HEK293T (cell line): ENCODE measurements at regions not wholly inside any gene's neighbourhood (a gene's known extent, or its start where the extent isn't known, plus 50 kb on each side); places are given as distances from the start of the nearest gene placed in this dataset.

Source experiments
- BHLHE40 ChIP-seq: fragments of 450-650 bp; IDR thresholded peaks from 2 replicates; pipeline ENCODE4 v1.6.1; 2016; ENCODE audit warnings: mild to moderate bottlenecking, moderate library complexity, borderline replicate concordance
- CTBP1 ChIP-seq: fragments of 450-650 bp; IDR thresholded peaks from 2 replicates; pipeline ENCODE4 v1.6.1; 2016; ENCODE audit warnings: borderline replicate concordance
- ELF4 ChIP-seq: fragments of 450-650 bp; IDR thresholded peaks from 2 replicates; pipeline ENCODE4 v1.6.1; 2017; ENCODE audit warnings: antibody characterized with exemption
- FOXA1 ChIP-seq: fragments of 450-650 bp; IDR thresholded peaks from 2 replicates; pipeline ENCODE4 v1.6.1; 2016; ENCODE audit warnings: mild to moderate bottlenecking
- FOXK2 ChIP-seq: fragments of 450-650 bp; IDR thresholded peaks from 2 replicates; pipeline ENCODE4 v1.6.1; 2016; ENCODE audit warnings: mild to moderate bottlenecking
- FOXM1 ChIP-seq: fragments of 450-650 bp; IDR thresholded peaks from 2 replicates; pipeline ENCODE4 v1.6.1; 2017; ENCODE audit warnings: mild to moderate bottlenecking, borderline replicate concordance
- L3MBTL2 ChIP-seq: fragments of 450-650 bp; conservative IDR thresholded peaks from 2 replicates; pipeline ENCODE4 v1.6.1; 2016; ENCODE audit warnings: mild to moderate bottlenecking
- NFRKB ChIP-seq: fragments of 450-650 bp; IDR thresholded peaks from 2 replicates; pipeline ENCODE4 v1.6.1; 2016; ENCODE audit warnings: mild to moderate bottlenecking, moderate library complexity
- PKNOX1 ChIP-seq: fragments of 450-650 bp; IDR thresholded peaks from 2 replicates; pipeline ENCODE4 v1.6.1; 2016
- SP1 ChIP-seq: fragments of 450-650 bp; IDR thresholded peaks from 2 replicates; pipeline ENCODE4 v1.6.1; 2017
- SUZ12 ChIP-seq: fragments of 450-650 bp; IDR thresholded peaks from 2 replicates; pipeline ENCODE4 v1.6.1; 2016; ENCODE audit warnings: mild to moderate bottlenecking
- TARDBP ChIP-seq: fragments of 450-650 bp; IDR thresholded peaks from 2 replicates; pipeline ENCODE4 v1.6.1; 2016
- ZNF384 ChIP-seq: fragments of 450-650 bp; IDR thresholded peaks from 2 replicates; pipeline ENCODE4 v1.6.1; 2016

- TF ChIP-seq TARDBP: no peak
- no peak for TF ChIP-seq ELF4
- no peak for TF ChIP-seq BHLHE40
- TF ChIP-seq NFRKB: no peak
- TF ChIP-seq FOXA1: no peak
- TF ChIP-seq FOXM1: no peak
- TF ChIP-seq FOXK2: no peak
- no peak for TF ChIP-seq SP1
- no peak for TF ChIP-seq CTBP1
- no peak for TF ChIP-seq PKNOX1
- TF ChIP-seq SUZ12: no peak
- TF ChIP-seq ZNF384: no peak
- TF ChIP-seq L3MBTL2: no peak
These were observed 115.0 kb downstream of the FZD1 start for GRCh38 chr7:91379236-91379635.
